OCI-LY1 (cell line): ENCODE measurements at regions not wholly inside any gene's neighbourhood (a gene's known extent, or its start where the extent isn't known, plus 50 kb on each side); places are given as distances from the start of the nearest gene placed in this dataset.

ENCODE experiments used
- H2AFZ ChIP-seq: fragments of 200-600 bp; sonication (generic), shearing (Covaris generic); 2 replicates; pipeline ENCODE4 v1.6.0; 2014; ENCODE audit warnings: antibody characterized with exemption, mild to moderate bottlenecking, low read length
- H3F3A ChIP-seq: fragments of 200-600 bp; sonication (generic), shearing (Covaris generic); 2 replicates; pipeline ENCODE4 v1.6.0; 2014; ENCODE audit warnings: mild to moderate bottlenecking, antibody characterized with exemption, low read length, moderate library complexity; ENCODE audit not compliant: insufficient read depth
- H3K27ac ChIP-seq: fragments of 200-600 bp; sonication (generic); 2 replicates; pipeline ENCODE4 v1.5.1; 2014; ENCODE audit warnings: low read length, mixed run types, mild to moderate bottlenecking, low read depth; ENCODE audit not compliant: poor library complexity, severe bottlenecking
- H3K27me3 ChIP-seq: fragments of 200-600 bp; sonication (generic); 2 replicates; pipeline ENCODE4 v1.6.0; 2014; ENCODE audit warnings: antibody characterized with exemption, mild to moderate bottlenecking, low read length, moderate library complexity; ENCODE audit not compliant: insufficient read depth
- H3K36me3 ChIP-seq: fragments of 200-600 bp; sonication (generic); 2 replicates; pipeline ENCODE4 v1.6.1; 2014; ENCODE audit warnings: mild to moderate bottlenecking, antibody characterized with exemption, low read length, moderate library complexity, mixed read lengths; ENCODE audit not compliant: insufficient read depth
- H3K4me1 ChIP-seq: fragments of 200-600 bp; sonication (generic); 2 replicates; pipeline ENCODE4 v1.5.1; 2014; ENCODE audit warnings: mild to moderate bottlenecking, low read length, moderate library complexity; ENCODE audit not compliant: insufficient read depth, severe bottlenecking
- H3K4me2 ChIP-seq: fragments of 200-600 bp; sonication (generic), shearing (Covaris generic); 2 replicates; pipeline ENCODE4 v1.6.1; 2014; ENCODE audit warnings: low read length
- H3K4me3 ChIP-seq: fragments of 200-600 bp; sonication (generic); 2 replicates; pipeline ENCODE4 v1.5.1; 2014; ENCODE audit warnings: low read length, low read depth, mild to moderate bottlenecking, mixed read lengths; ENCODE audit not compliant: poor library complexity, severe bottlenecking
- H3K79me2 ChIP-seq: fragments of 200-600 bp; shearing (Covaris generic); 2 replicates; pipeline ENCODE4 v1.6.1; 2016; ENCODE audit warnings: mixed run types, low read length, mixed read lengths; ENCODE audit not compliant: insufficient read depth
- H3K9ac ChIP-seq: fragments of 200-600 bp; sonication (generic), shearing (Covaris generic); 2 replicates; pipeline ENCODE4 v1.6.1; 2014; ENCODE audit warnings: mild to moderate bottlenecking, low read length, mixed read lengths
- H3K9me2 ChIP-seq: fragments of 200-600 bp; sonication (generic), shearing (Covaris generic); 2 replicates; pipeline ENCODE4 v1.6.1; 2014; ENCODE audit warnings: low read depth, mild to moderate bottlenecking, low read length, mixed read lengths
- H3K9me3 ChIP-seq: fragments of 200-600 bp; shearing (Covaris generic); 2 replicates; pipeline ENCODE4 v1.6.1; 2014; ENCODE audit warnings: low read length, mixed read lengths
- H4K20me1 ChIP-seq: fragments of 200-600 bp; sonication (generic), shearing (Covaris generic); 2 replicates; pipeline ENCODE4 v1.6.0; 2016; ENCODE audit warnings: mild to moderate bottlenecking, low read length; ENCODE audit not compliant: insufficient read depth
- EZH2 ChIP-seq: fragments of 200-600 bp; sonication (generic), shearing (Covaris generic); IDR thresholded peaks from 2 replicates; pipeline ENCODE4 v1.8.0; 2017; ENCODE audit warnings: borderline replicate concordance, mixed run types, mild to moderate bottlenecking, antibody characterized with exemption, low read length, moderate library complexity, mixed read lengths
- TF ChIP-seq, protein P1 (sequence below): fragments of 200-600 bp; sonication (generic), shearing (Covaris generic); IDR thresholded peaks from 2 replicates; pipeline ENCODE4 v1.5.1; 2017; ENCODE audit warnings: mild to moderate bottlenecking, antibody characterized with exemption, low read length, moderate library complexity, mixed read lengths

DNA sequence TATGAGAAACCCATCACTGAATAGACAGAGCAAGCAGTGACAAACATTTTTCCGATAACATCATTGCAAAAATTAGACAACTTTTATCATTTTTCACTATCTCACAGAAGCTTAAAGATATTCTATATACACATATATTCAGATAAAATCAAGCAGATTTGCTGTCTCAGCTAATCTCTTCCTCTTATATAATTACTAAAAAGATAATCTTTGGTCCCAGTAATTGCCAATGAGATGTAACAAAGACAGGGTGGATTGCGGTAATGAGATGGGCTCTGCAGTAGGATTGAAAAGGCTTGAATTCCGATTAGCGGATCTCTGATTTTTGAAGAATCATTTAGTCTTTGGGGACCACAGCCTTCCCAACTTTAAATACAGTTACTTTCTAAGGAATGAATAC, 63.5 kb downstream of the SYT4 start:
- H3F3A ChIP-seq = no peaks in the 10 kb centered on the region
- no peak overlapping the region for H2AFZ ChIP-seq
- H3K27me3 ChIP-seq = no peaks in the 10 kb centered on the region
- no peaks in the 10 kb centered on the region for H3K4me1 ChIP-seq
- no peak overlapping the region for H3K9ac ChIP-seq
- no peaks in the 10 kb centered on the region for H3K9me2 ChIP-seq
- H3K4me2 ChIP-seq = no peak overlapping the region
- TF ChIP-seq EZH2 = no peak
- TF ChIP-seq, protein P1, sequence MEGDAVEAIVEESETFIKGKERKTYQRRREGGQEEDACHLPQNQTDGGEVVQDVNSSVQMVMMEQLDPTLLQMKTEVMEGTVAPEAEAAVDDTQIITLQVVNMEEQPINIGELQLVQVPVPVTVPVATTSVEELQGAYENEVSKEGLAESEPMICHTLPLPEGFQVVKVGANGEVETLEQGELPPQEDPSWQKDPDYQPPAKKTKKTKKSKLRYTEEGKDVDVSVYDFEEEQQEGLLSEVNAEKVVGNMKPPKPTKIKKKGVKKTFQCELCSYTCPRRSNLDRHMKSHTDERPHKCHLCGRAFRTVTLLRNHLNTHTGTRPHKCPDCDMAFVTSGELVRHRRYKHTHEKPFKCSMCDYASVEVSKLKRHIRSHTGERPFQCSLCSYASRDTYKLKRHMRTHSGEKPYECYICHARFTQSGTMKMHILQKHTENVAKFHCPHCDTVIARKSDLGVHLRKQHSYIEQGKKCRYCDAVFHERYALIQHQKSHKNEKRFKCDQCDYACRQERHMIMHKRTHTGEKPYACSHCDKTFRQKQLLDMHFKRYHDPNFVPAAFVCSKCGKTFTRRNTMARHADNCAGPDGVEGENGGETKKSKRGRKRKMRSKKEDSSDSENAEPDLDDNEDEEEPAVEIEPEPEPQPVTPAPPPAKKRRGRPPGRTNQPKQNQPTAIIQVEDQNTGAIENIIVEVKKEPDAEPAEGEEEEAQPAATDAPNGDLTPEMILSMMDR = no peak
- no peak overlapping the region for H3K27ac ChIP-seq
- H3K79me2 ChIP-seq = no peaks in the 10 kb centered on the region
- no peaks in the 10 kb centered on the region for H3K36me3 ChIP-seq
- no peaks in the 10 kb centered on the region for H3K9me3 ChIP-seq
- no peak overlapping the region for H3K4me3 ChIP-seq
- no peaks in the 10 kb centered on the region for H4K20me1 ChIP-seq

DNA sequence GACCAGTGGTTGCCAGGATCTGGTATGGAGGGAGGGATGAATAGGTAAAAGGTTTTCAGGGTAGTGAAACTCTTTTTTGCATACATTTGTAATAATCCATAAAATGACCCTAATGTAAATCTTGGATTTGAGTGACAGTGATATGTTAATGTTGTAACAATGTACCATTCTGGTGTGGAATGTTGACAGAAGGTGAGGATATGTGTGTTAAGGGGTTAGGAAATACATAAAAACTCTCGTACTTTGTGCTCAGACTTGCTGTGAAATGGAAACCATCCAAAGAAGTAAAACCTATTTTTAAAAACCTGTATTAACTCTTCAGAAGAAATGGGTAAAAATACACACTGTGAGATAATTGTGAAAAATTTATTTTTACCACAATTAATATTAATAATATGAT, 66.2 kb downstream of the SYT4 start:
- H3K27ac ChIP-seq = no peak overlapping the region
- H3K27me3 ChIP-seq = no peaks in the 10 kb centered on the region
- H3K79me2 ChIP-seq = no peaks in the 10 kb centered on the region
- no peak overlapping the region for H3K4me3 ChIP-seq
- H3K9me3 ChIP-seq = no peaks in the 10 kb centered on the region
- H3K4me1 ChIP-seq = no peaks in the 10 kb centered on the region
- H3K9ac ChIP-seq = no peak overlapping the region
- H4K20me1 ChIP-seq = no peaks in the 10 kb centered on the region
- no peaks in the 10 kb centered on the region for H3K9me2 ChIP-seq
- H2AFZ ChIP-seq = no peak overlapping the region
- no peak for TF ChIP-seq EZH2
- TF ChIP-seq, protein P1 = no peak
- no peaks in the 10 kb centered on the region for H3K36me3 ChIP-seq
- H3F3A ChIP-seq = no peaks in the 10 kb centered on the region
- no peak overlapping the region for H3K4me2 ChIP-seq

DNA sequence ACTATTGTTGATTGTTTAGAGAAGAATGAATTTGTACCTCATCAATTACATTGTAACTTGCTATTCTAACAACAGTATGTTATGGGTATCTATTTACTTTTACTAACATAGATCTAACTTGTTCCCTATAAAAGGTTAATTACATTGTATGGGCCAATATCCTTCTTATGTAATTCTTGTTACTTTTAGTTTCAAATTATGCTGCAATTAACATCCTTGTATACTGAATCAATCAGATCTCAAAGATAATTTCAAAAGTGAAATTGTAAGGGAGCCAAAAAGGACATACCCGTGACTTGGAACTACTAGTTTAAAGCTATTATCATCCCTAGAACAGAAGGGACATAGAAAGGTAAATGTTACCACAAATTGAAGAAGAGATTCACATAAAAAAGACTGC, 79.9 kb upstream of the RIT2 start:
- H3K4me1 ChIP-seq = no peaks in the 10 kb centered on the region
- H3K27ac ChIP-seq = no peak overlapping the region
- no peaks in the 10 kb centered on the region for H3K36me3 ChIP-seq
- no peaks in the 10 kb centered on the region for H3K9me3 ChIP-seq
- H4K20me1 ChIP-seq = no peaks in the 10 kb centered on the region
- no peaks in the 10 kb centered on the region for H3F3A ChIP-seq
- no peak overlapping the region for H3K4me3 ChIP-seq
- H3K79me2 ChIP-seq = no peaks in the 10 kb centered on the region
- no peaks in the 10 kb centered on the region for H3K9me2 ChIP-seq
- H2AFZ ChIP-seq = no peak overlapping the region
- no peak overlapping the region for H3K4me2 ChIP-seq
- no peak overlapping the region for H3K9ac ChIP-seq
- H3K27me3 ChIP-seq = no peaks in the 10 kb centered on the region
- TF ChIP-seq, protein P1 = no peak
- TF ChIP-seq EZH2 = no peak
